ENCODE measurements at regions not wholly inside any gene's neighbourhood (a gene's known extent, or its start where the extent isn't known, plus 50 kb on each side); places are given as distances from the start of the nearest gene placed in this dataset.

- no peaks in the 10 kb centered on the region for H3K79me2 ChIP-seq (replicated peaks; ENCODE audit: insufficient read depth, low read length)
- H4K20me1 ChIP-seq (ENCODE audit: insufficient read depth) = no peaks in the 10 kb centered on the region
- no peak overlapping the region for H2AFZ ChIP-seq (ENCODE audit: low read depth, low read length)
- H3K4me3 ChIP-seq (ENCODE audit: low read length) = no peak overlapping the region
- TF ChIP-seq POLR2AphosphoS5 (IDR thresholded peaks at IDR 0.05) (no peak), EZH2 (IDR thresholded peaks at IDR 0.05; ENCODE audit: borderline replicate concordance, insufficient read depth, low read length, poor library complexity, severe bottlenecking) (no peak), MXI1 (conservative IDR thresholded peaks at IDR 0.05; ENCODE audit: poor library complexity, severe bottlenecking) (no peak), TAF1 (IDR thresholded peaks at IDR 0.05; ENCODE audit: low read depth) (no peak), SMC3 (conservative IDR thresholded peaks at IDR 0.05; ENCODE audit: poor library complexity) (no peak), EP300 (conservative IDR thresholded peaks at IDR 0.05; ENCODE audit: poor library complexity, severe bottlenecking) (no peak)
- TF ChIP-seq, protein P1, sequence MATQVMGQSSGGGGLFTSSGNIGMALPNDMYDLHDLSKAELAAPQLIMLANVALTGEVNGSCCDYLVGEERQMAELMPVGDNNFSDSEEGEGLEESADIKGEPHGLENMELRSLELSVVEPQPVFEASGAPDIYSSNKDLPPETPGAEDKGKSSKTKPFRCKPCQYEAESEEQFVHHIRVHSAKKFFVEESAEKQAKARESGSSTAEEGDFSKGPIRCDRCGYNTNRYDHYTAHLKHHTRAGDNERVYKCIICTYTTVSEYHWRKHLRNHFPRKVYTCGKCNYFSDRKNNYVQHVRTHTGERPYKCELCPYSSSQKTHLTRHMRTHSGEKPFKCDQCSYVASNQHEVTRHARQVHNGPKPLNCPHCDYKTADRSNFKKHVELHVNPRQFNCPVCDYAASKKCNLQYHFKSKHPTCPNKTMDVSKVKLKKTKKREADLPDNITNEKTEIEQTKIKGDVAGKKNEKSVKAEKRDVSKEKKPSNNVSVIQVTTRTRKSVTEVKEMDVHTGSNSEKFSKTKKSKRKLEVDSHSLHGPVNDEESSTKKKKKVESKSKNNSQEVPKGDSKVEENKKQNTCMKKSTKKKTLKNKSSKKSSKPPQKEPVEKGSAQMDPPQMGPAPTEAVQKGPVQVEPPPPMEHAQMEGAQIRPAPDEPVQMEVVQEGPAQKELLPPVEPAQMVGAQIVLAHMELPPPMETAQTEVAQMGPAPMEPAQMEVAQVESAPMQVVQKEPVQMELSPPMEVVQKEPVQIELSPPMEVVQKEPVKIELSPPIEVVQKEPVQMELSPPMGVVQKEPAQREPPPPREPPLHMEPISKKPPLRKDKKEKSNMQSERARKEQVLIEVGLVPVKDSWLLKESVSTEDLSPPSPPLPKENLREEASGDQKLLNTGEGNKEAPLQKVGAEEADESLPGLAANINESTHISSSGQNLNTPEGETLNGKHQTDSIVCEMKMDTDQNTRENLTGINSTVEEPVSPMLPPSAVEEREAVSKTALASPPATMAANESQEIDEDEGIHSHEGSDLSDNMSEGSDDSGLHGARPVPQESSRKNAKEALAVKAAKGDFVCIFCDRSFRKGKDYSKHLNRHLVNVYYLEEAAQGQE (IDR thresholded peaks at IDR 0.05; ENCODE audit: borderline replicate concordance) = no peak
- TF ChIP-seq, protein P2, sequence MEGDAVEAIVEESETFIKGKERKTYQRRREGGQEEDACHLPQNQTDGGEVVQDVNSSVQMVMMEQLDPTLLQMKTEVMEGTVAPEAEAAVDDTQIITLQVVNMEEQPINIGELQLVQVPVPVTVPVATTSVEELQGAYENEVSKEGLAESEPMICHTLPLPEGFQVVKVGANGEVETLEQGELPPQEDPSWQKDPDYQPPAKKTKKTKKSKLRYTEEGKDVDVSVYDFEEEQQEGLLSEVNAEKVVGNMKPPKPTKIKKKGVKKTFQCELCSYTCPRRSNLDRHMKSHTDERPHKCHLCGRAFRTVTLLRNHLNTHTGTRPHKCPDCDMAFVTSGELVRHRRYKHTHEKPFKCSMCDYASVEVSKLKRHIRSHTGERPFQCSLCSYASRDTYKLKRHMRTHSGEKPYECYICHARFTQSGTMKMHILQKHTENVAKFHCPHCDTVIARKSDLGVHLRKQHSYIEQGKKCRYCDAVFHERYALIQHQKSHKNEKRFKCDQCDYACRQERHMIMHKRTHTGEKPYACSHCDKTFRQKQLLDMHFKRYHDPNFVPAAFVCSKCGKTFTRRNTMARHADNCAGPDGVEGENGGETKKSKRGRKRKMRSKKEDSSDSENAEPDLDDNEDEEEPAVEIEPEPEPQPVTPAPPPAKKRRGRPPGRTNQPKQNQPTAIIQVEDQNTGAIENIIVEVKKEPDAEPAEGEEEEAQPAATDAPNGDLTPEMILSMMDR (IDR thresholded peaks at IDR 0.05; ENCODE audit: poor library complexity, severe bottlenecking) = no peak
- H3K36me3 ChIP-seq (ENCODE audit: insufficient read depth, low read length) = no peaks in the 10 kb centered on the region
- H3F3A ChIP-seq (ENCODE audit: insufficient read depth, low read length, poor library complexity, severe bottlenecking) = no peaks in the 10 kb centered on the region
- no peak overlapping the region for H3K9ac ChIP-seq (ENCODE audit: low read length)
- H3K9me2 ChIP-seq (ENCODE audit: insufficient read depth, low read length) = no peaks in the 10 kb centered on the region
- no peaks in the 10 kb centered on the region for H3K9me3 ChIP-seq (ENCODE audit: low read length)
- no peak overlapping the region for H3K4me2 ChIP-seq (ENCODE audit: low read length)
- H3K27ac ChIP-seq (ENCODE audit: low read length) = no peak overlapping the region
- H3K27me3 ChIP-seq (ENCODE audit: insufficient read depth, low read depth, low read length) = no peaks in the 10 kb centered on the region
Observed at GRCh38 chr13:102970542-102970941, 95.7 kb downstream of the SLC10A2 start.

DNA sequence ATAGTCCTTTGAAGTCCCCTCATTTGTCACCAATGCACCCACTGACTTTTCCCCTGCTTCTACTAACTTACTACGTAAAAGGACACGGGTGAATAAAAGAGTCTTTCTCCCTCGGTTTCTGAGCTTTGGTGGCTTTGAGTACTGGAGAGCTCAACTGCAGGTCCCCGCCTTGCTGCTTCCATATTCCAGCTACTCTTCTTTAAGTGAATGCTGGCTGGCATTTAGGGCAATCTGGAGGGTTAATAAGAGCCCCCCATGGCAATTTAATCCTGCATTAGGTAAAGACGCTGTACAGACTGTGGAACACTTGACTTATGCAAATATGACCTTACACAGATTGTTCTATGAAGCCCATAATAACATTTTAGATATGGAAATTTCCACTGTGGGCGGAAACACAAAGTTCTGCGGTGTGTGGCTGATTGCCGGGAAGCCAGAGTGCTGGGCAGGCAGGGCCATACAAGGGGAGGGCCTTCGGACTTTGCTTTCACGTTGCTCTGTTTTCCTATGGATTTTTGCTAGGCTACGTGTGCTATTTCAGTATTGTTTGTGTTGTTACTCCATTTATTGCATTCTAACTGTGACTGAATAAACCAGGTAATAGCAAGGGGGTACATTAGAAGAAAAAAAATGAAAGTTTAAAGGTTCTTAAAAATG is 97.5 kb downstream of the SLC10A2 start:
- no peak overlapping the region for H3K4me3 ChIP-seq (ENCODE audit: low read length)
- no peaks in the 10 kb centered on the region for H3K36me3 ChIP-seq (ENCODE audit: insufficient read depth, low read length)
- H3K4me2 ChIP-seq (ENCODE audit: low read length) = no peak overlapping the region
- H2AFZ ChIP-seq (ENCODE audit: low read depth, low read length) = no peak overlapping the region
- no peak overlapping the region for H3K27ac ChIP-seq (ENCODE audit: low read length)
- H3K79me2 ChIP-seq (replicated peaks; ENCODE audit: insufficient read depth, low read length) = no peaks in the 10 kb centered on the region
- no peak for TF ChIP-seq MXI1 (conservative IDR thresholded peaks at IDR 0.05; ENCODE audit: poor library complexity, severe bottlenecking)
- H3K9me3 ChIP-seq (ENCODE audit: low read length) = no peaks in the 10 kb centered on the region
- no peaks in the 10 kb centered on the region for H4K20me1 ChIP-seq (ENCODE audit: insufficient read depth)
- no peak overlapping the region for H3K9ac ChIP-seq (ENCODE audit: low read length)
- H3K27me3 ChIP-seq (ENCODE audit: insufficient read depth, low read depth, low read length) = no peaks in the 10 kb centered on the region
- no peaks in the 10 kb centered on the region for H3F3A ChIP-seq (ENCODE audit: insufficient read depth, low read length, poor library complexity, severe bottlenecking)
- H3K9me2 ChIP-seq (ENCODE audit: insufficient read depth, low read length) = no peaks in the 10 kb centered on the region

- H3K9ac ChIP-seq (ENCODE audit: low read length) = no peak overlapping the region
- TF ChIP-seq TAF1 (IDR thresholded peaks at IDR 0.05; ENCODE audit: low read depth) = no peak
- TF ChIP-seq EZH2 (IDR thresholded peaks at IDR 0.05; ENCODE audit: borderline replicate concordance, insufficient read depth, low read length, poor library complexity, severe bottlenecking) = no peak
- no peak for TF ChIP-seq MXI1 (conservative IDR thresholded peaks at IDR 0.05; ENCODE audit: poor library complexity, severe bottlenecking)
- TF ChIP-seq SMC3 (conservative IDR thresholded peaks at IDR 0.05; ENCODE audit: poor library complexity) = no peak
- TF ChIP-seq EP300 (conservative IDR thresholded peaks at IDR 0.05; ENCODE audit: poor library complexity, severe bottlenecking) = no peak
- TF ChIP-seq, protein P1 (IDR thresholded peaks at IDR 0.05; ENCODE audit: borderline replicate concordance) = no peak
- no peak for TF ChIP-seq RAD21 (conservative IDR thresholded peaks at IDR 0.05)
- no peak for TF ChIP-seq POLR2AphosphoS5 (IDR thresholded peaks at IDR 0.05)
- TF ChIP-seq, protein P2 (IDR thresholded peaks at IDR 0.05; ENCODE audit: poor library complexity, severe bottlenecking) = no peak
- H3K9me2 ChIP-seq (ENCODE audit: insufficient read depth, low read length) = no peaks in the 10 kb centered on the region
- H3K27me3 ChIP-seq (ENCODE audit: insufficient read depth, low read depth, low read length) = no peaks in the 10 kb centered on the region
- no peaks in the 10 kb centered on the region for H4K20me1 ChIP-seq (ENCODE audit: insufficient read depth)
- no peak overlapping the region for H3K4me3 ChIP-seq (ENCODE audit: low read length)
- no peaks in the 10 kb centered on the region for H3K9me3 ChIP-seq (ENCODE audit: low read length)
- no peak overlapping the region for H3K27ac ChIP-seq (ENCODE audit: low read length)
- H3F3A ChIP-seq (ENCODE audit: insufficient read depth, low read length, poor library complexity, severe bottlenecking) = no peaks in the 10 kb centered on the region
- H3K36me3 ChIP-seq (ENCODE audit: insufficient read depth, low read length) = no peaks in the 10 kb centered on the region
- H2AFZ ChIP-seq (ENCODE audit: low read depth, low read length) = no peak overlapping the region
- H3K79me2 ChIP-seq (replicated peaks; ENCODE audit: insufficient read depth, low read length) = no peaks in the 10 kb centered on the region
- no peak overlapping the region for H3K4me2 ChIP-seq (ENCODE audit: low read length)
Observed at GRCh38 chr13:102965802-102966201, 100.4 kb downstream of the SLC10A2 start.
